NCI-H2107 treated with DMSO at 0.1 percent for 48 hours (cell line): ENCODE measurements at regions not wholly inside any gene's neighbourhood (a gene's known extent, or its start where the extent isn't known, plus 50 kb on each side); places are given as distances from the start of the nearest gene placed in this dataset.

Source experiments
- DNase-seq: peaks from one replicate; lab custom pipeline; 2025; ENCODE audit not compliant: unreplicated experiment; lab: John Stamatoyannopoulos, UW

- no peak for DNase-seq
Observed at GRCh38 chr2:65856928-65857327, 424.5 kb upstream of the SPRED2 start.

DNA sequence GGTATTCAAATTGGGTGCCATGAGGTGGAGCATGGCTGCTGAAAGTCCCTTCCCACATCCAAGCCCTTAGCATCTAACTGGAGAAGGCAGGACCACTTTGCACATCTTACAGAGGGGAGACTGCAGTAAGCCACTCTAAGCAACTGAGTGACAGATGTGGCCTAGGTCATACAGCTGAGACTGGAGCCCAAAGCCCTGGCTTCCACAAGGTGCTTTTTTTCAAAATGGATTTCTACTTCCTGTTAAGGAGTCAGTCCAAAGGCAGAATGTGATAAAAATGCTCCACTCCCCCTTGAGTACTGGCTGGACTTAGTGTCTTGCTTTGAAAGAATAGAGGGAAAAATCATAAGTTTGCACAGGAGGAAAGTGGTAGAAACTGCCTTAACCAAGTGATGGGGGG is 424.0 kb upstream of the SPRED2 start:
- DNase-seq = no peak

- DNase-seq = no peak
Observed at GRCh38 chr2:65850695-65851094, 418.3 kb upstream of the SPRED2 start.

DNA sequence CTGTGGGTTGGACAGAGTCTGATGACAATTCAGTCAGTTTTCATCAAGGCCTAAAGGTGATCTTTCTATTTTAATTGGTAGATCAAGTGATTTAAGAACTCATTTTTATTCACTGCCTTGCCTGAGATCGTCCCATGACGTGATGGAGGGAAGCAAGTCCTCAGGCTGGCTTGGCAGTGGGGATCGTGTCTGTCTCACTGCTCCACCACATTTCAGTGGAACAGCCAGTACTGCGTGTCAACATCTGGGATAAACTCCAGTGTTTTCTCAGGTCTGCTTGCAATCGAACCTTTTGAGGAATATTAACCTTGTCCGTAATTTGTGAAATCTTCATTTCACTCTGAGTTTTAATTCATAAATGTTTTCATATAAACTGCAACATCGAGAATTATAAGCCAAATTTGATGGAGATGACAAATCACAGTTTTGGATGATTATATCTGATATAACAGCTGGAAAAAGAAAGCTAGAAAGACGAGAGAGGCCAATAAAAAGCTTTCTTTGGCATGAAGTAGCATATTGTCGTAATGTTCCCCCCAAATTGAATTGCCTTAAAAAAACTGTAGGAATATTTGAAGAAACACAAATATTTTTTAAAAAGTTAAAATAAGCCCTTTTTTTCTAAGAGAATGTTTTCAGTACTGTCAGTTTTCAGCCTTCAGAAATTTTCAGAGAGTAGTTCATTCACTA is 414.7 kb upstream of the SPRED2 start:
- DNase-seq = no peak

GRCh38 chr2:65845442-65846182 is 413.2 kb upstream of the SPRED2 start:
- no peak for DNase-seq

GRCh38 chr2:65842104-65842503 is 409.7 kb upstream of the SPRED2 start:
- DNase-seq = no peak

DNA sequence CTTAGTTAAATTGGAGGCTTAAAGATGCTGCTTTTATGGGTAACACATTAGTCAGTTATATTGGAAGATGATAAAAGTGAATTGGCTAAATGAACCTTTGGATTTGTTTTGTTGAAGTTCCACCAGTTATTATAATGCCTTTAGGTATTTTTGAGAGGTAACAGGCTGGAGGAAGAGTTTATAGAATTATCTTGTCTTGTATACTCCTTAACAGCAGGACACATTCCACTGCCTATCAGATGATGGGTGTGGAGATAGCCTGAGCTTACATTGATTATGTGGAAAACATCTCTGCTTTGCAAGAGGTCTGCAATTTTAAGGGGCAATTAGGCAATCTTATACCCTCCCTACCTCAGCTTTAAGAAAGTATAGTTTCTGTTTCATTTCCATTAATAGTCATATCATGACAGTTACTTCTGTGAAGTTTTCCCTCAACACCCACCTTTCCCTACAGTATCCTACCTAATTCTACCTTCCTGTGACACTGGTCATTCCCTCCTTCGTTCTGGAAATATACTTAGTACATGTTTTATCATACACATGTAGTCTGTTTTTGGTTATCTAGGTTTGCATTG is 403.7 kb upstream of the SPRED2 start:
- DNase-seq = no peak

DNA sequence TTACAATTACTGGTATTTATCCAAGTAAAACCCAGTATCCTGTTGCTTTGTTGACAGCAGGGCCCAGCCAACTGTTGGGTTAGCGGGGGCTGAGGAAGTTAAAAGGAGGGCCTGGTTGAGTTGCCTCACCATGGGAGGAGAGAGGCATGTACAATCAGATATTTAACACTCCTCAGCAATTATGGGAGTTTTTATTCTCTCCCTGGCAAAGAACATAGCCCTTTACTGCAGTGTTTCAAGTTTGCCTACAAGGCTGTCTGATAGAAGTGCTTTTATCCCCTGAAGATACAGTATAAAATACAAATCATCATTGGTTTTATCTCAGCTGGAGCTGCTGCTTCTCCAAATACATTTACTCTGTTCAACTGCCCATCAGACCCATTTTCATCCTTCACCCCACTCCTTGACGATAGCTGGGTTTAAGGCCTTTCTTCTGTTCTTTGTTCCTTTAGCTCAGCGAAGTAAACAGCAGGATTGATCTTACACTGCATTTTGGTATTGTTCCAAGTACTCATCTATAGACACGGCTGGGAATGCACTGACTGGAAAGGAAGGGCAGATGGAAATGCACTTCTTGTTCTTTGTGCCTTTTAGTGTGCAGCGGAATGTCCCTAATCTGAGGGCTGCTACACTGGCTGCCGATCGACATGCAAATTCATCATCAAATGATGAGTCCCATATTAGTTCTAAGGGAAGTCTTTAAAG is 402.5 kb upstream of the SPRED2 start:
- DNase-seq = no peak

DNA sequence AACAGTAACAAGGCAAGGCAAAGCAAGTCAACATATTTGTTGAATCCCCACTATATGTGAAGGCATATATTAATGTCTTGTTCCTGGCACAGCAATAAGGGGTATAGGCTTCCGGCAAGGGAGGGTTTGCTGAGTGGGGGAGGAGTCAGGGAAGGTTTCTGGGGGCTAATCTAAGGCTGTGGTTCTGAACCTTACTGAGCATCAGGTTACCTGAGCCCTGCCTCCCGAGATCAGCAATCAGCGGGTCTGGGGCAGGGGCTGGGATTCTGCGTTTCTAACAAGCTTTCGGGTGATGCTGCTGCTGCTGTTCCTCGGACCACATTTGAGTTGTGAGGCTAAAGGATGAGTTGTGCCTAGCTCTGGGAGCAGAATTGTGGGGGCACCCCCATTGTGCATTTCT is 401.7 kb upstream of the SPRED2 start:
- DNase-seq = no peak

GRCh38 chr2:65831509-65831908 is 399.1 kb upstream of the SPRED2 start:
- DNase-seq = no peak

GRCh38 chr2:65826567-65826966 is 394.2 kb upstream of the SPRED2 start:
- DNase-seq = no peak

GRCh38 chr2:65823511-65823910 is 391.1 kb upstream of the SPRED2 start:
- no peak for DNase-seq

DNA sequence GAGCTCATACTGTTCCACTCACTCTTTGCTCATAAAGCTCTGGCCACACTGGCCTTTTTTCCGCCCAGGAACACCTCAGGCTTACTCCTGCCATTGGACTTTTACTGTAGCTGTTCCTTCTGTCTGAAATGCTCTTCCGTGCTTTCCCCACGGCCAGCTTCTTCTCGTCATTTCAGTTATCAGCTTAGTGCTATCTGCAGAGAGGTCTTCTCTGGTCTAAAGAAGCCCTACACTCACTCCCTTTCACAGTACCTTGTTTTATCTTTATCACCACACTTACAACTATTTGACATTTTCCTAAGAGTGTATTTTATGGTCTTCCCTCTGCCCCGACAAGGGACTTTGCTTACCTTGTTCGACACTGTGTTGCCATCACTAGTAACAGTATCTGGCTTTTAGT is 388.1 kb upstream of the SPRED2 start:
- no peak for DNase-seq

DNA sequence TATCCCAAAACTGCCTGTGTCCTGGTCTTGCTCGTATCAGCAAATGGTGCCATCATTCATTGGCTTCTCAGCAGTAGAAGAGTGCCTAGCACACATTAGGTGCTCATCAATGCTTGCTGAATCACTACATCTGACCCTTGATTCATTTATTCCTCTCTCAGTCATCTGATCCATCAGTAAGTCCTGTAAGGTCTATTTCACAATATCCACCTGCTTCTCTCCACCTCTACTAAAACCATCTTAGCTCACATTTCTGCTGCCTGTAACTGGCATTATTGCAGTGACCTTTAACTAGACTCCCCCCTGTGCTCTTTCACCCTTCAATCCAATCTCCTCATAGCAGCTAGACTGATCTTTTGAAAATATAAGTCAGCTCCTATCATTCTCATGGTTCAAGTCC is 387.6 kb upstream of the SPRED2 start:
- DNase-seq = no peak

DNA sequence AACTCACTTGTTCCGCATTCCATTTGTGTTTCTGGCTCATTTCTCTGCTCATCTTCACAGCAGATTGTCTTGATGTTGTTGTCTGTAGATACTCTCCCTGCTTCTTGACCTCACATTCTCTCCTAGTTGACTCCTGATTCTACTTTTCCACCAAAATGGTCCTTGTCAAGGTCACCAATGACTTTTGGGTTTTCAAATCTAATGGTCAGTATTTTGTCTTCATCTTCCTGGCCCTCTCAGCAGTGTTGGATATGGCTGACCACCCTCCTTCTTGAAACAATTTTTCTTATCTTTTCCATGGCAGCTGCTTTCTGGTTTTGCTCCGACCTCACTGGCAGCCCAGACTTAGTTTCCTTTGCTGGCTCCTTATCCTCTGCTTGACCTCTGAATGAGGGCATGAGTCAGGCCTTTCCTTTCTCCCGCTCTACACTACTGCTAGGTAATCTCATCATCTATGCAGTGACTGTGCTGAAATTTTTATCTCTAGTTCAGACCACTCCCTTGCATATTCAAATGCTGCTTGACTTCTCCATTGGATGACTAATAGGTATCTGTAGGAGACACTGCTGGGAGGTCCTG is 386.6 kb upstream of the SPRED2 start:
- no peak for DNase-seq

GRCh38 chr2:65813631-65814173 is 381.3 kb upstream of the SPRED2 start:
- DNase-seq = no peak

DNA sequence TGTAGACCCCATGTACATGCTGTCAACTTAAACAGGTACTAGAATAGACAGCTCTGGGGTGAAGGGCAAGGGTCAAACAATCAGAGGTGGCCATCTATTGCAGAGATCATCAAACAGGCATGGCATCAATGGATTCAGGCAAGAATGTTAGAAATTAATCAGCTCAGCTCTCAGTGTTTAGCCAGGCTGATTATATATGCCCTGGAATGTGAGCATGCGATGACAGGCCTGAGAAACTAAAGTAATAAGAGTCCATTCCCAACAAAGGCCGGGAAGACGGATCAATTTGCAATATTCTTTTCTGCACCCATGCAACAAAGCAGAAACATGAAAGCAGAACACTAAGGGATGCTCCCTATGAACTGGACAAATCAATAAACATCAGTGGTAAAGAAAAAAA is 380.5 kb upstream of the SPRED2 start:
- DNase-seq = no peak

DNA sequence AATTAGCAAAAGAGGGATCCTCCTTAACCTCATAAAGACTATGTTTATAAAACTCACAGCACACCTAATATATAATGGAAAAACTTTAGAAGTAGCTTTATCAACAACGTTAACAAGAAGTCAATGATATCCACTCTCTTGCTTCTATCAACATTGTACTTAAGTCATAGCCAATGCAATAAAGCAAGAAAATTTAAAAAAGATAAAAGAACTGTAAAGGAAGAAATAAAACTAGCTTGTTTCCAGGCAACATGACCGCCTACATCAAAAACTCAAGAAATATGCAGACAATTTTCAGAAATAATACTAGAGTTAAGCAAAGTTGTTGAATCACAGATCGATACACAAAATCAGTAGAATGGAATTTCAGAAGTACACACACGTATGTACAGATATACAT is 375.5 kb upstream of the SPRED2 start:
- no peak for DNase-seq

DNA sequence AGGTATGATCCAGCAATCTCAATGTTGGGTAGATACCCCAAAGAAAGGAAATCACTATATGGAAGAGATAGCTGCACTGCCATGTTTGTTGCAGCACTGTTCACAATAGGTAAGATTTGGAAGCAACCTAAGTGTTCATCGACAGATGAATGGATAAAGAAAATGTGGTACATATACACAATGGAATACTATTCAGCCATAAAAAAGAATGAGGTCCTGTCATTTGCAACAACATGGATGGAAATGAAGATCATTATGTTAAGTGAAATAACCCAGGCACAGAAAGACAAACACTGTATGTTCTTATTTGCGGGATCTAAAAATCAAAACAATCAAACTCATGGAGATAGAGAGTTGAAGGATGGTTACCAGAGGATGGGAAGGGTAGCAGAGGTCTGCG is 372.4 kb upstream of the SPRED2 start:
- DNase-seq = no peak

DNA sequence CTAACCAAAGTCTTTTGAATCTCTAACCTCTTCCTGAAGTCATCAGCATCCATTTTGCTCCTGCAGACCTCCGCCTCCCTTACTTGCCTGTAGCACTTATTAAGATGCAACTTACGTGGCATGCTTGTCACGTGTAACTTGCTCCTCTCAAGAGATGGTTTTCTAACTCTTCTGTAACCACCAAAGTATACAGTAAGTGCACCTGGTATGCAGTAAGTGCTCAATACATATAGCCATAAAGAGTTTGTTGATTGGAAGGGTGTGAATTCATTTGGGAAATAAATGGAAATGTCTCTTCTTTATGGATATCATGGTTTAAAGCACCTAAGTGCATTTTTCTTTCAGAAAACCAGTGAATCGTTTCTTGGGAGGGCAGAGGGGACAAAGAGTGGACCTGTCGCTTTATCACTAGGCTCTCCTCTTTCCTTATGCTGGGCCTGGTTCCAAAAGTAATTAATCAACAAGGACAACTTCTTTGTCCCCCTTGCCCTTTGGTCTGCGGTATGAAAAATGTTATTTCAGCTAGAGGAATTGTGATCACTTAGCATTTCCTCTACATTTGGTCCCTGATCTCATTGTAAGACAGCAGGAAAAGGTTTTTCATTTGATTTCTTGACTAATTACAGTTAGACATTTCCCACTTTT is 370.0 kb upstream of the SPRED2 start:
- DNase-seq = no peak

DNA sequence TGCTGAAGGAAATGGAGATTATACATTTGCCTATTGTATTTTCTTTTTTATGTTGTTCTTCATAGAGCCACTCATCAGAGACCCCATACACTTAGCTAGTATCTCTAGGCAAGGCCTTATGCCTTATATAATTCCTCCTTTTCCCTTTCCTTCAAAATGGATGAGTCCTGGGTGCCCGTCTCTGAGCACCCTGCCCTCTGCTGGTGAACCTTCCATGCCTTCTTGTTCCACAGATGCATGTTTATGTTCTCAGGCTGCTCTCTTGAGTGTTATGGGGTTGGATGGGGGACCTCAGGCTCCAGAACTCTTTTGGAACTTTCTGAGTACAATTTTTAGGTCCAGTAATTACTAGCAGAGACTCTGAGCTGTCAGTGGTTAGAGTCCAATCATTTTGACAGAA is 368.6 kb upstream of the SPRED2 start:
- DNase-seq = no peak
